RWPE1 (cell line): ENCODE measurements at regions not wholly inside any gene's neighbourhood (a gene's known extent, or its start where the extent isn't known, plus 50 kb on each side); places are given as distances from the start of the nearest gene placed in this dataset.

ENCODE experiments used
- CTCF ChIA-PET: fragments of 350-600 bp; sonication (Branson Sonifier 250); formaldehyde crosslinking; extraction: SDS; loops from one replicate; lab custom pipeline; 2021; lab: Yijun Ruan, JAX
- POLR2A ChIA-PET: fragments of 400-600 bp; formaldehyde crosslinking; extraction: SDS; loops from one replicate; lab custom pipeline; 2020; ENCODE audit warnings: antibody characterized with exemption; ENCODE audit not compliant: low non-redundant PET; lab: Yijun Ruan, JAX
- DNase-seq: peaks from one replicate; pipeline ENCODE4 v3.0.0; 2012; ENCODE audit warnings: low spot score
- H3K27ac ChIP-seq: fragments of 450-650 bp; 2 replicates; pipeline ENCODE4 v1.5.1; 2017
- CTCF ChIP-seq: fragments of 450-650 bp; conservative IDR thresholded peaks from 2 replicates; pipeline ENCODE4 v1.5.1; 2017; ENCODE audit warnings: low read depth, mild to moderate bottlenecking

- CTCF ChIA-PET: no interaction called here
- POLR2A ChIA-PET: no interaction called here
These were observed 102.2 kb downstream of the JCAD start for GRCh38 chr10:29957236-29957635.

DNA sequence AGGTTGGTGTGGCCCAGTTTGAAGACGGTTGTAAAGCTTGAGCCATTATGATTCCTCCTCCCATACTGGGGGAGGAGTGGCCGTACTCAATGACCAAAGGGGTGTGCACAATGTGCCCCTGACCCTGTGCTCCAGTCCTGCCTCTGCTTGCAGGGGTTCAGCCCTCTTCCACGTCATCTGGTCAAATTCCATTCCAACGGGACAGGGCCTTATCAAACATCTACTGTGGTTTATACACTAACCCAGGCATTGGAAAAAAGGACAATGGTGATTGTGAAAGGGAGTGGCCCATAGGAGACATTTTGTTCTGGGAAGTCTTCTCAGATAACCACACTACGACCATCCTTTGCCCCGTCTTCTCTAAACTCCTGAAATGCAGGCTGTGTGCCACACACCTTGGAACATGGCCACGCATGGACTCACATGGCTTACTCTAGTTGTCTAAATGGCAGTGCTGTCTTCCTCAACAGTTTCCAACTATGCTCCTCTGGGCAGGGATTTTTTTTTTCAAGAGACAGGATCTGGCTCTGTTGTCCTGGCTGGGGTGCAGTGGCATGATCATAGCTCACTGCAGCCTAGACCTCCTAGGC is 103.0 kb downstream of the JCAD start:
- H3K27ac ChIP-seq: no peak overlapping the region
- TF ChIP-seq CTCF: no peak
- POLR2A ChIA-PET: no interaction called here
- no peak for DNase-seq
- CTCF ChIA-PET: no interaction called here

More at GRCh38 chr10:29957236-29957635, 102.2 kb downstream of the JCAD start:
- no peak for DNase-seq
- TF ChIP-seq CTCF: no peak
- H3K27ac ChIP-seq: peak overlapping the region; percentile 77

DNA sequence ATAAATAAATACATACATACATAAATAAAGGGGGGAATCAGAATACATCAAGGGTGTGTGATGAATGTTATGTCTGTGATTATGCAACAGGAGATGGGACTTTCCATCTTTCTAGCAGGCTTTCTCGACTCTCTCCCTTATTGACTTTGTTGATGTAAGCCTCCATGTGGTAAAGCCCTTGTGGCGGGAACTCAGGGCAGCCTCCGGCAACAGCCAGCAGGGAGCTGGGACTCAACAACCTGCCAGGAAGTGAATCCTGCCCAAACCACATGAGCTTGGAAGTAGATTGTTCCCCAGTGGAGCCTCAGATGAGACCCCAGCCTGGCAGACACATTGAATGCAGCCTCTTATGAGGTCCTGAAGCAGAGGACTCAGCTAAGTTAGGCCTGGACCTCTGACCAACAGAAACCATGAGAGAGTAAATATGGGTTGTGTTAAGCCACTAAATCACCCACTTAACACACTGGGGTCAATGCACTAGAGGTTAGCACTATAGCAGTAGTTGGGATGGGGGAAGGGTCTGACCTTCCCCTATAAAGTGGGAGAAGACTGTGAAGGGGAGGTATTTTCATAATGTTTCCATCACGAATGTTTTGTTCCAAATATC is 104.0 kb downstream of the JCAD start:
- CTCF ChIA-PET: interaction anchor here (0.6 kb wide), 1 partner anchor 674 kb away, joined by 3 read pairs; no protein-coding TSS in a partner anchor
- no peak for TF ChIP-seq CTCF
- H3K27ac ChIP-seq: no peak overlapping the region
- POLR2A ChIA-PET: no interaction called here
- no peak for DNase-seq

- H3K27ac ChIP-seq: peak overlapping the region; percentile 95
- POLR2A ChIA-PET: no interaction called here
- peak; percentile 85 for DNase-seq
- TF ChIP-seq CTCF: no peak
- CTCF ChIA-PET: interaction anchor here (0.6 to 0.7 kb wide), 4 partner anchors 16 to 325 kb away, joined by 4 to 5 read pairs (median 4); no protein-coding TSS in a partner anchor
These were observed 107.9 kb downstream of the JCAD start for GRCh38 chr10:29951441-29951931.

GRCh38 chr10:29950391-29950790 is 109.0 kb downstream of the JCAD start:
- ChIA-PET POLR2A (no interaction called here), CTCF (no interaction called here)
- peak overlapping the region; percentile 99 for H3K27ac ChIP-seq
- no peak for DNase-seq
- no peak for TF ChIP-seq CTCF

DNA sequence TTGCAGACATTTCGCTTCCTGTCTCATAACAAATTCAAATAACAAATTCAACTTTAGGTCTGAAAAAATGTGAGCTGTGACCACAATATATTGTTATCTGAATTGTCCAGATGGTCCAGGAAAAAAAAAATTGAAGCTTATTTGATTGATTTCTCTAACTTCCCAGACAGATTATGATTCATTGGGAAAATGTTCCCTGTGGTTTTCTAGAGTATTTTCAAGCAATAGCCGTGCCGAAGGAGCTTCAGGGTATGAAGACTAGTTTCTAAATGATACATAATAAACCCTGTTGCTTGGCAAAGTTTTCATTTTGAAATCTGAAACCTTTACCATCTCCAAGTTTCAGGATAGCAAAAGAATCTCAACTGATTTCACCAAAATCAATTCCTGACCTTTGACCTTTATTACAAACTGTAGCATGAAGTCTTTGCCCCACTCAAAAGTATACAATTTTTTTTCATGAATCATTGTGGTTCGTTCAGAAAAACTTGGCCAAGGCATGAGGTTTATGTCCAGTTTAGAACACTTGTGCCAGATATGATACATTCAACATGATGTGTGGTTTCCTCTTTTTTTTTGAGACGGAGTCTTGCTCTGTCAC is 109.9 kb downstream of the JCAD start:
- ChIA-PET POLR2A (no interaction called here), CTCF (interaction anchor here (0.6 to 1.2 kb wide), 2 partner anchors 52 to 183 kb away, joined by 4 read pairs; no protein-coding TSS in a partner anchor)
- no peak for TF ChIP-seq CTCF
- H3K27ac ChIP-seq: peak overlapping the region; percentile 99
- DNase-seq: peak; percentile 80
